ENCODE measurements at regions not wholly inside any gene's neighbourhood (a gene's known extent, or its start where the extent isn't known, plus 50 kb on each side); places are given as distances from the start of the nearest gene placed in this dataset.
"Not testable (repeated sequence)": the region's sequence is repeated elsewhere in the genome, so short reads cannot be mapped to it uniquely, and the experiment has no call there.

GRCh38 chr7:85710960-85711359 lies 524.1 kb upstream of the SEMA3D start:
- no peak for DNase-seq

- DNase-seq, result no peak
Observed at GRCh38 chr7:85708221-85708620, 521.4 kb upstream of the SEMA3D start.

- DNase-seq, result no peak
Observed at GRCh38 chr7:85705076-85705475, 518.2 kb upstream of the SEMA3D start.

- DNase-seq, result no peak
Observed at GRCh38 chr7:85703251-85704010, 516.6 kb upstream of the SEMA3D start.

- DNase-seq, result no peak
Observed at GRCh38 chr7:85702348-85702747, 515.5 kb upstream of the SEMA3D start.

GRCh38 chr7:85699482-85699881 lies 512.6 kb upstream of the SEMA3D start:
- DNase-seq, result no peak

GRCh38 chr7:85695533-85695932 lies 508.7 kb upstream of the SEMA3D start:
- no peak for DNase-seq

- no peak for DNase-seq
Observed at GRCh38 chr7:85695041-85695440, 508.2 kb upstream of the SEMA3D start.

GRCh38 chr7:85693326-85693725 lies 506.5 kb upstream of the SEMA3D start:
- DNase-seq, result no peak

GRCh38 chr7:85688712-85689111 lies 501.9 kb upstream of the SEMA3D start:
- no peak for DNase-seq

GRCh38 chr7:85686401-85687181 lies 499.7 kb upstream of the SEMA3D start:
- DNase-seq, result no peak

GRCh38 chr7:85685901-85686300 lies 499.0 kb upstream of the SEMA3D start:
- no peak for DNase-seq

- DNase-seq, result no peak
Observed at GRCh38 chr7:85682833-85683620, 496.2 kb upstream of the SEMA3D start.

- no peak for DNase-seq
Observed at GRCh38 chr7:85681241-85681640, 494.4 kb upstream of the SEMA3D start.

GRCh38 chr7:85675093-85675492 lies 488.2 kb upstream of the SEMA3D start:
- DNase-seq, result not testable (repeated sequence)

GRCh38 chr7:85673876-85674275 lies 487.0 kb upstream of the SEMA3D start:
- no peak for DNase-seq

GRCh38 chr7:85669225-85669624 lies 482.4 kb upstream of the SEMA3D start:
- DNase-seq, result no peak

GRCh38 chr7:85664341-85664740 lies 477.5 kb upstream of the SEMA3D start:
- no peak for DNase-seq

GRCh38 chr7:85659364-85659763 lies 472.5 kb upstream of the SEMA3D start:
- no peak for DNase-seq

- DNase-seq, result no peak
Observed at GRCh38 chr7:85655252-85655651, 468.4 kb upstream of the SEMA3D start.

- no peak for DNase-seq
Observed at GRCh38 chr7:85644272-85644671, 457.4 kb upstream of the SEMA3D start.

- DNase-seq, result no peak
Observed at GRCh38 chr7:85641331-85641730, 454.5 kb upstream of the SEMA3D start.

- no peak for DNase-seq
Observed at GRCh38 chr7:85638394-85638793, 451.5 kb upstream of the SEMA3D start.

- no peak for DNase-seq
Observed at GRCh38 chr7:85634951-85635350, 448.1 kb upstream of the SEMA3D start.
